NCI-H146 (cell line): ENCODE measurements at regions not wholly inside any gene's neighbourhood (a gene's known extent, or its start where the extent isn't known, plus 50 kb on each side); places are given as distances from the start of the nearest gene placed in this dataset.
"Not testable (repeated sequence)": the region's sequence is repeated elsewhere in the genome, so short reads cannot be mapped to it uniquely, and the experiment has no call there.

Source experiments
- DNase-seq: peaks from one replicate; lab custom pipeline; 2025; lab: John Stamatoyannopoulos, UW

DNA sequence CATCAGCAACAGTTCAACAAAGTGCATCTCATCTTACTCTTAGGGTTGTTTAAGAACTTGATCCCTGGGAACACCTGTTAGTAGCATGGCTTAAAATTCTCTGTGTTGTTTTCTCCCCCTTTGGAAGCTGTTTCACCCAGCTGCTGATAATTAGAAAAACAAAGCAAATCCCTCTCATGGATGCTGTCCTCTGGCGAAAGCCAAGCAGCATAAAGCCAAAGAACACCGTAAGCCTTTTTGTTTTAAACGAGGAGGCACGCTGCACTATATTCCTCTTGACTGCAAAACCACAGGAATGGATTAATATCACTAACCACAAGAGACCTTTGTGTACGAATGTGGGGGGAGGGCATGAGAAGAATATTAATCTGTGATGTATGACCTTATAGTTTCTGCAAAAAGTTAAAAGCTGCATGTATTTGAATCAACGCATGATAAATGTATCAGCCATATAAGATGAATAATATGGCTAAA, 923.2 kb downstream of the LTN1 start:
- no peak for DNase-seq

DNA sequence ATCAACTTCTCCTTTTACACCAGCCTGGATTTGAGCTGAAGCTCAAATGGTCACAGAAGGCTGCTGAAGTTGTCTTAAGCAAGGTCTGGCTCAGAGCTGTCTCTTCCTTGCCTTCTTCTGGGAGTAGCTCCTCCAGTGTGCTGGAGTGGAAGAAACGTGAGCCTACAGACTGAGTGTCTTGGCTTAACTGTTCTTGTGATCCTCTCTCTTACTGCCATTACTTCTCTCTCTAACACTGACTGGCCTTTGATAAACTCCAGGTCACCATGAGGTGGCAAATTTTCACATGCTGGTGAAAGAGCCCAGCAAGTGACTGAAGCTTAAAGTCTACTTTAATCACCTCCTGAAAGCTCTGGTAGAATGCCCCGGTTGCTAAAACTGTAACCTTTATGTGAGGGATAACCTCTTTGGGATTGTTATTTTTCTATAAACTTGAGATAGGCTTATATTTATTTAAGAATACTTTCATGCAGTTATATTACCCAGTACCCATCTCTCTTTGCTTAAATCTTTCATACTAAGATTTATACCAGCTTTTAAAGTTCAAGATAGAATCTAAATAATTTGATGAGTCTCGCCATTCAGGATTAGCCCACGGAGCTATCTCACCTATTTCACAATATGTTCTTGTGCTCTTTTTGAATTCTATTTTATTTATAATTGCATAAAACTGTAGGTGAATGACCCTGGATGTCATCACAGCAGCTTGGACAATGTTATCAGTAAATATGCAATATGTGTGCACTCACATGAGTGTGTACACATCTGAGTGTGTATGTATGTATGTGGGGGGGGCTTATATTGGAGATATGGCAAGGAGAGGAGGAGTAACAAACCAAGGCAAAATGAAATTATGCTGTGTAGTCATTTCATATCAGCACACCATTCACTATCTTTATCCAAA, 924.0 kb downstream of the LTN1 start:
- no peak for DNase-seq

GRCh38 chr21:28066596-28067387, 925.9 kb downstream of the LTN1 start:
- DNase-seq: no peak

- no peak for DNase-seq
Measured at GRCh38 chr21:28066076-28066475, 926.6 kb downstream of the LTN1 start.

GRCh38 chr21:28063241-28064216, 929.1 kb downstream of the LTN1 start:
- DNase-seq: no peak

- DNase-seq: not testable (repeated sequence)
Measured at GRCh38 chr21:28052956-28053355, 939.7 kb downstream of the LTN1 start.

GRCh38 chr21:28051649-28052048, 941.0 kb downstream of the LTN1 start:
- DNase-seq: not testable (repeated sequence)

GRCh38 chr21:28035692-28036091, 957.0 kb downstream of the LTN1 start:
- DNase-seq: not testable (repeated sequence)

GRCh38 chr21:28034916-28035315, 957.8 kb downstream of the LTN1 start:
- not testable (repeated sequence) for DNase-seq

DNA sequence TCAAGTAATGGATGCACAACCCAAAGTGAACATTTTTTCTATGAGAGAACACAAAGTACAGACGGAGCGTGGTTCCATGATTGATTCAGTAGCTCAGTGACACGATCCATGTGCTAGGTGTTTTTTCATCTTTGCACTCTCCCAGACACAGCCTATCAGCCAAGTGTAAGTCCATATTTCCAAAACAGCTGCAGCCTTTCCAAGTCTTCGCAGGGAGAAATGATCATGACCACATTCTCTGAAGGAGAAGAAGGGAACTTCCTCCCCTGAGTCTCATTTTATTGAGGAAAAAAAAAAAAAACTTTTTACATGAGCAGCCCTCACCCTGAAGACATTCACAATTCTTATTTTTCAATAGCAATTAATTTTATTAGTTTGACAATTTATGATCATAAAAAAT, 958.3 kb downstream of the LTN1 start:
- DNase-seq: not testable (repeated sequence)

DNA sequence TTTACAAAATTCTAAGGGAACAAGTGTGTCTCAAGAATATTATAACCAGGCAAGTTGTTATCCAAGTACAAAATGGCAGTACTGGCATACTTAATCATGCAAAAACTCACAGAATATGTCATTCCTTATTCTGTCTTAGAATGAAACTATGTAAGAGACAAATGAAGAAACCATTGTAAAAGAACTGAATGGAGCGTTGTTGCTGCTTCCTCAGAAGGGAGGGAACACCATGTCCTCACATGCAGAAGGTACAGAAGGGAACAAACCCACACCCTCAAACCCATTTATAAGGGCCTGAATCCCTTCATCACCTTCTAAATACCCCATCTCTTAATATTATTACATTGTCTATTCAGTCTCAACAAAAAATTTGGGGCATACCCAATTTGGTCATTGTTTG, 960.0 kb downstream of the LTN1 start:
- not testable (repeated sequence) for DNase-seq

- not testable (repeated sequence) for DNase-seq
Measured at GRCh38 chr21:28031066-28031465, 961.6 kb downstream of the LTN1 start.

- no peak for DNase-seq
Measured at GRCh38 chr21:28025111-28025510, 967.6 kb downstream of the LTN1 start.

DNA sequence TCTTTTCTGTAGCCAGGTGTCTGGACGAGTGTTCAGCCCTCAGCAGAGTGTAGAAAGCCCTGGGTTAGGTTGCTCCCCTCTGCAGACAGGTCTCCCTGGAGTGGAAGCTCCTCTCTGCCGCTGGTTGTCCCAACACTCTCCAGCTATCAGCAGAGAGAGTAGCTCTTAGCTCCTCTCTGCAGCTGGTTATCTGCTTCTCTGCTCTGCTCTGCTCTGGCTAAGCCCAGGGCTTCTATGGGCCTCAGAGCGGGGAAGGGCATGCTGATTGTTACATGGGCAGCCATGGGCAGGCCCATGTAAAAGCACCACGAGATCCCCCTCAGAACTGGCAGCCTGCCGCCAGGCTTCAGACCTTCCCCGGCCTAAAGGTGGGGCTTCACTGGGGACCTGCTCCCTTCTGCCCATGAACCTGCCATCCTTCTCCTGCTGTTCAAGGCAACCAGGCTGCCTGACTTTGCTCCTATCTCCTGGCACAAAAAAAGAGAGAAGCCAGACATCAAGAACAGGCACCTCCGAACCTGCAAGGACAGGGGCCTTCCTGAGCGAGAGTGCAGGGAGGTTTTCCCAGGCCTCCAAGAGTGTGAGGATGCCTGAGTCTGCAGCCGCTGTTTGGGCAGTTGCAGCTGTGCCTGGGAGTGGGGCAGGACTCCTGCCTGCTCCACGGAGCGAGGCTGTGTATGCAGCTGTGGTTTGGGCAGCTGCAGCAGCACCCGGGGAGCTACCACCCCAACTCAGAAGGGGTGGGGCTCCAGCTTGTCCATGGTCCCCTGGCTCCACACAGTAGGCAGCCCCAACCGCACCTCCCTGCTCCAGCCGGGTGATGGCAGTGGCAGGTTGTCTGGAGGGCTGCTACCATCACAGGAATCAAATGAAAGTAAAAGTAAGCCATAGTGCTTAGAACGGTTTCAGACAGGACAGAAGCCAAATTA, 973.7 kb downstream of the LTN1 start:
- no peak for DNase-seq

- DNase-seq: no peak
Measured at GRCh38 chr21:28018213-28018612, 974.5 kb downstream of the LTN1 start.

DNA sequence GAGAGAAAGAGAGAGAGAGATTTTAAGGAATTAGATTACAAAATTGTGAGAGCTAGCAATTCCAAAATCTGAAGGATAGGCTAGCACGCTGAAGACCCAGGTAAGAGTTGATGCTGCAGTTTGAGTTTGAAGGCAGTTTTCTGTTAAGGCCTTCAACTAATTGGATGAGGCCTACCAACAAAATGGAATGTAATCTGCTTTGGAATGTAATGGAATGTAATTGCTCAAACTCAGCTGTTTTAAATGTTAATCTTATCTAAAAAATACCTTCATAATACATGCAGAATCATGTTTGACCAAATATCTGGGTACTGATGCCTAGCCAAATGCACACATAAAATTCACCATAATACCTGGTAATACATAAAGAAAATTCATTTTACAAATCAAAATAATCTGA, 976.1 kb downstream of the LTN1 start:
- no peak for DNase-seq

GRCh38 chr21:28013123-28013522, 979.6 kb downstream of the LTN1 start:
- DNase-seq: not testable (repeated sequence)

DNA sequence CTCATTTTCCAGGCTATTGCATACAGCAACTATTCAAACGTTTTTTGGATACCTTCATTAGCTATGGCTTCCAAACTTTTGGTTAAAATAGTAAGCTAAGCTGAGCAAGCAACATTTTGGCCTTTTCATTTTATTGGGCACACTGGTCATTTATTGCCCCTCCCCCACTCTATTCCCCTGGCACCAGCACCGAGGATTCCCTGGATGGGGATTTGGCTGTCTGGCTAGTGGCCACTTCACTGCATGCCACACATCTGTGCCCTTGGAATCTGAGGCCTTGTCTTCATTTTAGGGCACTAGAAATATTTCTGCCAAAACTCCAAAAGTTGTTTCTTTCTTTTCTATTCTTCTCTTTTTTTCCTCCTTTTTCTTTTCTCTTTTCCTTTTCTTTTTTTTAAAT, 980.7 kb downstream of the LTN1 start:
- DNase-seq: not testable (repeated sequence)

GRCh38 chr21:28008245-28008644, 984.4 kb downstream of the LTN1 start:
- not testable (repeated sequence) for DNase-seq

- DNase-seq: not testable (repeated sequence)
Measured at GRCh38 chr21:28003627-28004026, 989.0 kb downstream of the LTN1 start.
